ENCODE measurements at regions not wholly inside any gene's neighbourhood (a gene's known extent, or its start where the extent isn't known, plus 50 kb on each side); places are given as distances from the start of the nearest gene placed in this dataset.

GRCh38 chr4:170398218-170398617 is 308.5 kb upstream of the AADAT start:
- TF ChIP-seq CTCF (optimal IDR thresholded peaks at IDR 0.05 in 1 of 3, IDR thresholded peaks at IDR 0.05 in 1 of 3, conservative IDR thresholded peaks at IDR 0.05 in 1 of 3; ENCODE audit: extremely low read depth in 1 of 3, insufficient read depth in 2 of 3, low read length in 3 of 3) (no peak), EZH2 (IDR thresholded peaks at IDR 0.05; ENCODE audit: low read length) (no peak)
- dilution Hi-C loops (cut with MboI; ENCODE audit: extremely low pct_ligation_motif_present, low sequenced_read_pairs), result no loop called here
- no peak overlapping the region for H3K27ac ChIP-seq (ENCODE audit: control insufficient read depth, insufficient read depth, low read length)
- no peaks in the 10 kb centered on the region for H3K9me1 ChIP-seq (ENCODE audit: control insufficient read depth, extremely low read depth, insufficient read depth, low read length)
- FAIRE-seq (no peak), DNase-seq (ENCODE audit: low read depth, low spot score) (no peak)
- H3K36me3 ChIP-seq (ENCODE audit: control insufficient read depth in 2 of 2, extremely low read depth in 1 of 2, insufficient read depth in 2 of 2, low read length in 2 of 2), result no peaks in the 10 kb centered on the region
- H3K4me3 ChIP-seq (ENCODE audit: control insufficient read depth in 2 of 3, extremely low read depth in 1 of 3, insufficient read depth in 2 of 3, low read depth in 1 of 3, low read length in 3 of 3), result no peak overlapping the region
- H3K27me3 ChIP-seq (ENCODE audit: control insufficient read depth, extremely low read depth, insufficient read depth, low read length), result no peaks in the 10 kb centered on the region
- H3K9ac ChIP-seq (ENCODE audit: control insufficient read depth, extremely low read depth, insufficient read depth, low read length), result no peak overlapping the region
- H3K9me3 ChIP-seq (ENCODE audit: control insufficient read depth, low read depth, low read length), result no peaks in the 10 kb centered on the region
- H3K79me2 ChIP-seq (ENCODE audit: control insufficient read depth, insufficient read depth, low read length), result no peaks in the 10 kb centered on the region
- H2AFZ ChIP-seq (ENCODE audit: control insufficient read depth, low read length), result no peak overlapping the region
- H3K4me2 ChIP-seq (ENCODE audit: control insufficient read depth, extremely low read depth, insufficient read depth, low read depth, low read length), result no peak overlapping the region
- no peaks in the 10 kb centered on the region for H4K20me1 ChIP-seq (ENCODE audit: control insufficient read depth, extremely low read depth, insufficient read depth, low read length)
- no peaks in the 10 kb centered on the region for H3K4me1 ChIP-seq (ENCODE audit: control insufficient read depth, extremely low read depth, insufficient read depth, low read length)

GRCh38 chr4:170395773-170396172 is 306.0 kb upstream of the AADAT start:
- Histone ChIP-seq H2AFZ (ENCODE audit: control insufficient read depth, low read length) (no peak overlapping the region), H3K27ac (ENCODE audit: control insufficient read depth, insufficient read depth, low read length) (no peak overlapping the region), H3K27me3 (ENCODE audit: control insufficient read depth, extremely low read depth, insufficient read depth, low read length) (no peaks in the 10 kb centered on the region), H4K20me1 (ENCODE audit: control insufficient read depth, extremely low read depth, insufficient read depth, low read length) (no peaks in the 10 kb centered on the region), H3K9me1 (ENCODE audit: control insufficient read depth, extremely low read depth, insufficient read depth, low read length) (no peaks in the 10 kb centered on the region), H3K4me2 (ENCODE audit: control insufficient read depth, extremely low read depth, insufficient read depth, low read depth, low read length) (no peak overlapping the region), H3K36me3 (ENCODE audit: control insufficient read depth in 2 of 2, extremely low read depth in 1 of 2, insufficient read depth in 2 of 2, low read length in 2 of 2) (no peaks in the 10 kb centered on the region), H3K9ac (ENCODE audit: control insufficient read depth, extremely low read depth, insufficient read depth, low read length) (no peak overlapping the region), H3K79me2 (ENCODE audit: control insufficient read depth, insufficient read depth, low read length) (no peaks in the 10 kb centered on the region), H3K4me1 (ENCODE audit: control insufficient read depth, extremely low read depth, insufficient read depth, low read length) (peaks cover 4% of the 10 kb centered on the region), H3K9me3 (ENCODE audit: control insufficient read depth, low read depth, low read length) (no peaks in the 10 kb centered on the region), H3K4me3 (ENCODE audit: control insufficient read depth in 2 of 3, extremely low read depth in 1 of 3, insufficient read depth in 2 of 3, low read depth in 1 of 3, low read length in 3 of 3) (no peak overlapping the region)
- dilution Hi-C loops (cut with MboI; ENCODE audit: extremely low pct_ligation_motif_present, low sequenced_read_pairs), result no loop called here
- FAIRE-seq (no peak), DNase-seq (ENCODE audit: low read depth, low spot score) (no peak)
- TF ChIP-seq CTCF (optimal IDR thresholded peaks at IDR 0.05 in 1 of 3, IDR thresholded peaks at IDR 0.05 in 1 of 3, conservative IDR thresholded peaks at IDR 0.05 in 1 of 3; ENCODE audit: extremely low read depth in 1 of 3, insufficient read depth in 2 of 3, low read length in 3 of 3) (no peak), EZH2 (IDR thresholded peaks at IDR 0.05; ENCODE audit: low read length) (no peak)
